HEK293 (cell line): ENCODE measurements at regions not wholly inside any gene's neighbourhood (a gene's known extent, or its start where the extent isn't known, plus 50 kb on each side); places are given as distances from the start of the nearest gene placed in this dataset.

Source experiments
- CTCF ChIA-PET: fragments of 350-600 bp; formaldehyde crosslinking; extraction: SDS; loops from one replicate; lab custom pipeline; 2021; ENCODE audit warnings: antibody characterized with exemption; lab: Yijun Ruan, JAX
- POLR2A ChIA-PET: fragments of 300-600 bp; formaldehyde crosslinking; extraction: SDS; loops from one replicate; lab custom pipeline; 2020; ENCODE audit warnings: antibody characterized with exemption, inconsistent platforms; lab: Yijun Ruan, JAX
- H3K27ac ChIP-seq: fragments of 200-500 bp; sonication (Bioruptor generic); 2 replicates; pipeline ENCODE4 v1.5.1; 2014; ENCODE audit warnings: low read depth, low read length, control low read depth, inconsistent platforms; ENCODE audit errors: extremely low read depth
- H3K36me3 ChIP-seq, 2 experiments: fragments of 200-500 bp in 1 of 2; sonication (Bioruptor generic) in 1 of 2; 1 replicate in 1 of 2; 2 replicates in 1 of 2; pipeline ENCODE4 v1.5.1; 2014 to 2017; ENCODE audit warnings: inconsistent platforms in 2 of 2, low read length in 2 of 2; ENCODE audit not compliant: control insufficient read depth in 2 of 2, insufficient read depth in 1 of 2
- H3K4me1 ChIP-seq: fragments of 200-500 bp; sonication (Bioruptor generic); 2 replicates; pipeline ENCODE4 v1.5.1; 2014; ENCODE audit warnings: mild to moderate bottlenecking, low read length, inconsistent platforms; ENCODE audit not compliant: control insufficient read depth, insufficient read depth
- H3K4me3 ChIP-seq: 2 replicates; pipeline ENCODE4 v1.5.1; 2011; ENCODE audit warnings: low read depth, mild to moderate bottlenecking, control low read depth, low read length, moderate library complexity
- H3K9me3 ChIP-seq: fragments of 200-500 bp; sonication (Bioruptor generic); 2 replicates; pipeline ENCODE4 v1.5.1; 2014; ENCODE audit warnings: low read depth, low read length, inconsistent platforms; ENCODE audit not compliant: control insufficient read depth, insufficient read depth
- FEZF1 ChIP-seq: fragments of 450-650 bp; formaldehyde crosslinking; IDR thresholded peaks from 2 replicates; pipeline ENCODE4 v1.5.1; 2016; ENCODE audit warnings: missing biosample characterization, missing genetic modification characterization
- GLIS2 ChIP-seq: fragments of 450-650 bp; formaldehyde crosslinking; IDR thresholded peaks from 2 replicates; pipeline ENCODE4 v1.5.1; 2016; ENCODE audit warnings: missing biosample characterization, missing genetic modification characterization
- KLF8 ChIP-seq: fragments of 450-650 bp; formaldehyde crosslinking; IDR thresholded peaks from 2 replicates; pipeline ENCODE4 v1.5.1; 2016; ENCODE audit warnings: missing biosample characterization, missing genetic modification characterization
- MYNN ChIP-seq: fragments of 450-650 bp; formaldehyde crosslinking; IDR thresholded peaks from 2 replicates; pipeline ENCODE4 v1.5.1; 2016; ENCODE audit warnings: missing biosample characterization, missing genetic modification characterization, borderline replicate concordance
- SALL2 ChIP-seq: fragments of 450-650 bp; formaldehyde crosslinking; IDR thresholded peaks from 2 replicates; pipeline ENCODE4 v1.5.0; 2017; ENCODE audit warnings: missing biosample characterization, mild to moderate bottlenecking, missing genetic modification characterization, borderline replicate concordance
- ZBTB21 ChIP-seq: fragments of 450-650 bp; formaldehyde crosslinking; IDR thresholded peaks from 2 replicates; pipeline ENCODE4 v1.5.1; 2017; ENCODE audit warnings: missing biosample characterization, missing genetic modification characterization
- ZBTB48 ChIP-seq: fragments of 450-650 bp; formaldehyde crosslinking; IDR thresholded peaks from 2 replicates; pipeline ENCODE4 v1.5.1; 2016; ENCODE audit warnings: missing biosample characterization, missing genetic modification characterization
- ZNF112 ChIP-seq: fragments of 450-650 bp; formaldehyde crosslinking; IDR thresholded peaks from 2 replicates; pipeline ENCODE4 v1.5.0; 2017; ENCODE audit warnings: missing biosample characterization, missing genetic modification characterization
- ZNF19 ChIP-seq: fragments of 450-650 bp; formaldehyde crosslinking; IDR thresholded peaks from 2 replicates; pipeline ENCODE4; 2016; ENCODE audit warnings: missing biosample characterization, missing genetic modification characterization, low read depth
- ZNF24 ChIP-seq: fragments of 450-650 bp; formaldehyde crosslinking; IDR thresholded peaks from 2 replicates; pipeline ENCODE4 v1.5.1; 2016; ENCODE audit warnings: missing biosample characterization, missing genetic modification characterization
- ZNF350 ChIP-seq: fragments of 450-650 bp; formaldehyde crosslinking; IDR thresholded peaks from 2 replicates; pipeline ENCODE4 v1.5.0; 2017; ENCODE audit warnings: missing biosample characterization, mild to moderate bottlenecking, missing genetic modification characterization
- ZNF510 ChIP-seq: fragments of 450-650 bp; formaldehyde crosslinking; IDR thresholded peaks from 2 replicates; pipeline ENCODE4 v1.5.1; 2018; ENCODE audit warnings: mild to moderate bottlenecking, missing genetic modification characterization, missing biosample characterization; ENCODE audit not compliant: insufficient replicate concordance
- ZNF521 ChIP-seq: fragments of 450-650 bp; formaldehyde crosslinking; IDR thresholded peaks from 2 replicates; pipeline ENCODE4 v1.5.1; 2017; ENCODE audit warnings: missing biosample characterization, mild to moderate bottlenecking, missing genetic modification characterization
- ZNF658 ChIP-seq: fragments of 450-650 bp; formaldehyde crosslinking; IDR thresholded peaks from 2 replicates; pipeline ENCODE4; 2016; ENCODE audit warnings: missing biosample characterization, missing genetic modification characterization
- ZNF677 ChIP-seq: fragments of 450-650 bp; IDR thresholded peaks from 2 replicates; pipeline ENCODE4 v1.5.0; 2018; ENCODE audit warnings: missing biosample characterization, mild to moderate bottlenecking, missing genetic modification characterization, moderate library complexity
- ZNF776 ChIP-seq: fragments of 450-650 bp; formaldehyde crosslinking; IDR thresholded peaks from 2 replicates; pipeline ENCODE4 v1.5.0; 2017; ENCODE audit warnings: missing biosample characterization, missing genetic modification characterization, borderline replicate concordance
- TF ChIP-seq, protein P1 (sequence below): fragments of 450-650 bp; formaldehyde crosslinking; IDR thresholded peaks from 2 replicates; pipeline ENCODE4 v1.5.1; 2017; ENCODE audit warnings: missing biosample characterization, missing genetic modification characterization
- TF ChIP-seq, protein P2 (sequence below): fragments of 450-650 bp; formaldehyde crosslinking; conservative IDR thresholded peaks from 2 replicates; pipeline ENCODE4 v1.5.1; 2016; ENCODE audit warnings: low read depth, missing biosample characterization, missing genetic modification characterization
- TF ChIP-seq, protein P3 (sequence below): fragments of 450-650 bp; formaldehyde crosslinking; IDR thresholded peaks from 2 replicates; pipeline ENCODE4 v1.5.1; 2016; ENCODE audit warnings: missing biosample characterization, missing genetic modification characterization, borderline replicate concordance

DNA sequence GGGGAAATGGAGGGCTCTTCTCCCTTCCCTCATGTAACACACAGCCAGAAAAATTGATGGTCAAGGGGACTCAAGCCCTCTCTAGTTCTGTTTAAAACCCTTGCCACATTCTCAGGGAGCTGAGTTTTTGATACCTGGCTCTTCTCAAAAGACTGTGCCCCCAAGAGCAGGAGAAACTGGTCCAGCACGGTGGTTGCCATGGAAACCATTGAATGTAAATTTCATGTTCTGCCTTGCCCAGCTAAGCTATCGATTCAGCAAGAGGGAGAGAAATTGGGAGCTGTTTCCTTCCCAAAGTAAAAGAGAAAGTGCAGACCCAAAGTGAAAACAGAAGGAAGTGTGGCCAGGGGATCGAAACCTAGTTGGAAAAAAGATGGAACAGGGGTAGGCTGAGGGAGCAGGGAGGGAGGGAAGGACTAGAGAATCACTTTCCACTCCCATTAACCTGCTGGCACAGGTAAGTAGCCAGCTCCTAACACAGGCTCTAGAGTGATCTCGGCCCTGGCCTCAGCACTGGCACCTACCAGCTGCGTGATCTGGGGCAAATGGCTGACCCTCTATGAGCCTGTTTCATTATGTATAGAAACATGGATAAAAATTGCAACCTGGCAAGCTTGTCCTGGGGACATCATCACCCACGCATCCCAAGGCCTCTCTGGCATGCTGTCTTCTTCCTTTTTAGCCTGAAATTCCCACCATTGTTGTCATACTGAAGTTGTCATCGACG lies 140.9 kb downstream of the TPRA1 start:
- ChIA-PET CTCF (interaction anchor here (0.7 to 1.1 kb wide), 2 partner anchors 23 to 36 kb away, joined by 3 read pairs; no protein-coding TSS in a partner anchor), POLR2A (no interaction called here)
- Histone ChIP-seq H3K4me3 (no peak overlapping the region), H3K4me1 (no peaks in the 10 kb centered on the region), H3K36me3 (no peaks in the 10 kb centered on the region), H3K9me3 (no peaks in the 10 kb centered on the region), H3K27ac (no peak overlapping the region)
- TF ChIP-seq ZNF112 (tag by site-specific recombination) (no peak), ZNF776 (tag by site-specific recombination) (no peak), KLF8 (no peak), ZNF350 (tag by site-specific recombination) (no peak), FEZF1 (tag by site-specific recombination) (no peak), GLIS2 (tag by site-specific recombination) (no peak), MYNN (tag by site-specific recombination) (no peak), ZNF510 (tag by site-specific recombination) (no peak), ZNF19 (tag by site-specific recombination) (no peak), SALL2 (tag by site-specific recombination) (no peak), ZNF677 (tag by site-specific recombination) (no peak), ZBTB48 (tag by site-specific recombination) (no peak)
- TF ChIP-seq, protein P1, sequence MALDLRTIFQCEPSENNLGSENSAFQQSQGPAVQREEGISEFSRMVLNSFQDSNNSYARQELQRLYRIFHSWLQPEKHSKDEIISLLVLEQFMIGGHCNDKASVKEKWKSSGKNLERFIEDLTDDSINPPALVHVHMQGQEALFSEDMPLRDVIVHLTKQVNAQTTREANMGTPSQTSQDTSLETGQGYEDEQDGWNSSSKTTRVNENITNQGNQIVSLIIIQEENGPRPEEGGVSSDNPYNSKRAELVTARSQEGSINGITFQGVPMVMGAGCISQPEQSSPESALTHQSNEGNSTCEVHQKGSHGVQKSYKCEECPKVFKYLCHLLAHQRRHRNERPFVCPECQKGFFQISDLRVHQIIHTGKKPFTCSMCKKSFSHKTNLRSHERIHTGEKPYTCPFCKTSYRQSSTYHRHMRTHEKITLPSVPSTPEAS, result no peak
- TF ChIP-seq, protein P2, sequence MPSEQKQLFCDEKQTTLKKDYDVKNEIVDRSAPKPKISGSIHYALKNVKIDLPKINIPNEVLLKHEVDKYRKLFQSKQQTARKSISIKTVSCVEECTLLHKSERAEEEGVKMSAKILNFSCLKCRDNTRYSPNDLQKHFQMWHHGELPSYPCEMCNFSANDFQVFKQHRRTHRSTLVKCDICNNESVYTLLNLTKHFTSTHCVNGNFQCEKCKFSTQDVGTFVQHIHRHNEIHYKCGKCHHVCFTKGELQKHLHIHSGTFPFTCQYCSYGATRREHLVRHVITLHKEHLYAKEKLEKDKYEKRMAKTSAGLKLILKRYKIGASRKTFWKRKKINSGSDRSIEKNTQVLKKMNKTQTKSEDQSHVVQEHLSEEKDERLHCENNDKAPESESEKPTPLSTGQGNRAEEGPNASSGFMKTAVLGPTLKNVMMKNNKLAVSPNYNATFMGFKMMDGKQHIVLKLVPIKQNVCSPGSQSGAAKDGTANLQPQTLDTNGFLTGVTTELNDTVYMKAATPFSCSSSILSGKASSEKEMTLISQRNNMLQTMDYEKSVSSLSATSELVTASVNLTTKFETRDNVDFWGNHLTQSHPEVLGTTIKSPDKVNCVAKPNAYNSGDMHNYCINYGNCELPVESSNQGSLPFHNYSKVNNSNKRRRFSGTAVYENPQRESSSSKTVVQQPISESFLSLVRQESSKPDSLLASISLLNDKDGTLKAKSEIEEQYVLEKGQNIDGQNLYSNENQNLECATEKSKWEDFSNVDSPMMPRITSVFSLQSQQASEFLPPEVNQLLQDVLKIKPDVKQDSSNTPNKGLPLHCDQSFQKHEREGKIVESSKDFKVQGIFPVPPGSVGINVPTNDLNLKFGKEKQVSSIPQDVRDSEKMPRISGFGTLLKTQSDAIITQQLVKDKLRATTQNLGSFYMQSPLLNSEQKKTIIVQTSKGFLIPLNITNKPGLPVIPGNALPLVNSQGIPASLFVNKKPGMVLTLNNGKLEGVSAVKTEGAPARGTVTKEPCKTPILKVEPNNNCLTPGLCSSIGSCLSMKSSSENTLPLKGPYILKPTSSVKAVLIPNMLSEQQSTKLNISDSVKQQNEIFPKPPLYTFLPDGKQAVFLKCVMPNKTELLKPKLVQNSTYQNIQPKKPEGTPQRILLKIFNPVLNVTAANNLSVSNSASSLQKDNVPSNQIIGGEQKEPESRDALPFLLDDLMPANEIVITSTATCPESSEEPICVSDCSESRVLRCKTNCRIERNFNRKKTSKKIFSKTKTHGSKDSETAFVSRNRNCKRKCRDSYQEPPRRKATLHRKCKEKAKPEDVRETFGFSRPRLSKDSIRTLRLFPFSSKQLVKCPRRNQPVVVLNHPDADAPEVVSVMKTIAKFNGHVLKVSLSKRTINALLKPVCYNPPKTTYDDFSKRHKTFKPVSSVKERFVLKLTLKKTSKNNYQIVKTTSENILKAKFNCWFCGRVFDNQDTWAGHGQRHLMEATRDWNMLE (tag by site-specific recombination), result no peak

DNA sequence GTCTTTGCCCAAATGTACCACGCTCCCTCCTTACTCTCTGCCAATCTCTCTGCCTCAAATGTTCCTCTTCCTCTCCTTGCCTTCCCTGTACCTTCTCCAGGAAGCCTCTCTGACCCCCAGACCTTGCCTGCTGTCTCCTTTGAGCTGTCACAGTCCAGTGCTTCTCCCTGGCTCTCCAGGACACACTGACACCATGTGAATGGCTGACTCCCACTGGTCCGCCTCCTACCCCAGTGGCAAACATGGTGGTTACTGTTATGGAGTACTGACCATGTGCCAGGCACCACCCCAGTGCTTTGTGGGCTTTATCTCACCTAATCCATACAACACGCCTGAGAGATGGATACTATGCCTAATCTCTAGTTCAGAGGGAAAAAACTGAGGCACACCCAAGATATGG lies 141.9 kb downstream of the TPRA1 start:
- ChIA-PET POLR2A (no interaction called here), CTCF (interaction anchor here (1.4 kb wide), 1 partner anchor 13 kb away, joined by 4 read pairs; no protein-coding TSS in a partner anchor)
- Histone ChIP-seq H3K4me1 (no peaks in the 10 kb centered on the region), H3K27ac (no peak overlapping the region), H3K36me3 (no peaks in the 10 kb centered on the region), H3K9me3 (no peaks in the 10 kb centered on the region), H3K4me3 (no peak overlapping the region)
- TF ChIP-seq ZBTB21 (tag by site-specific recombination) (no peak), ZBTB48 (tag by site-specific recombination) (no peak)

DNA sequence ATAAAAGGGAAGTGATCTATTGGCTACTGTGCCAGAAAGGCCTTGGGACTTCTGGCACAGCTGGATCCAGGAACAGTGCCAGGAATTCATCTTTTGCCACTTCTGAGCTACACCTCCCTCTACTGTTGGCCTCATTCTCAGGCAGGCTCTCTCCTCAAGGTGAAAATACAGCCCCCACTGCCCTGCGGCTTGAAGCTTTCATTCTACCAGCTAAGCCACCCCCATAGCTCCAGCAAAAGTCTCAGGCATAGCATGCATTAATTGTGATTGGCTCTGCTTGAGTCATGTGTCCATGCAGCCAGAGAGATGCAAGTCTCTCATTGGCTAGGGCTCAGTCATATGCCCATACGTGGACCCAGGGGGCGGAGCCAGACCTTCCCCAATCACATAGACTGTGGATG lies 142.4 kb downstream of the TPRA1 start:
- ChIA-PET CTCF (interaction anchor here (1.4 kb wide), 1 partner anchor 13 kb away, joined by 4 read pairs; no protein-coding TSS in a partner anchor), POLR2A (interaction anchor here (1.1 kb wide), 1 partner anchor 9 kb away, joined by 3 read pairs; no protein-coding TSS in a partner anchor)
- no peaks in the 10 kb centered on the region for H3K36me3 ChIP-seq
- TF ChIP-seq ZNF24 (no peak), ZNF521 (no peak), ZNF658 (tag by site-specific recombination) (no peak)
- TF ChIP-seq, protein P3, sequence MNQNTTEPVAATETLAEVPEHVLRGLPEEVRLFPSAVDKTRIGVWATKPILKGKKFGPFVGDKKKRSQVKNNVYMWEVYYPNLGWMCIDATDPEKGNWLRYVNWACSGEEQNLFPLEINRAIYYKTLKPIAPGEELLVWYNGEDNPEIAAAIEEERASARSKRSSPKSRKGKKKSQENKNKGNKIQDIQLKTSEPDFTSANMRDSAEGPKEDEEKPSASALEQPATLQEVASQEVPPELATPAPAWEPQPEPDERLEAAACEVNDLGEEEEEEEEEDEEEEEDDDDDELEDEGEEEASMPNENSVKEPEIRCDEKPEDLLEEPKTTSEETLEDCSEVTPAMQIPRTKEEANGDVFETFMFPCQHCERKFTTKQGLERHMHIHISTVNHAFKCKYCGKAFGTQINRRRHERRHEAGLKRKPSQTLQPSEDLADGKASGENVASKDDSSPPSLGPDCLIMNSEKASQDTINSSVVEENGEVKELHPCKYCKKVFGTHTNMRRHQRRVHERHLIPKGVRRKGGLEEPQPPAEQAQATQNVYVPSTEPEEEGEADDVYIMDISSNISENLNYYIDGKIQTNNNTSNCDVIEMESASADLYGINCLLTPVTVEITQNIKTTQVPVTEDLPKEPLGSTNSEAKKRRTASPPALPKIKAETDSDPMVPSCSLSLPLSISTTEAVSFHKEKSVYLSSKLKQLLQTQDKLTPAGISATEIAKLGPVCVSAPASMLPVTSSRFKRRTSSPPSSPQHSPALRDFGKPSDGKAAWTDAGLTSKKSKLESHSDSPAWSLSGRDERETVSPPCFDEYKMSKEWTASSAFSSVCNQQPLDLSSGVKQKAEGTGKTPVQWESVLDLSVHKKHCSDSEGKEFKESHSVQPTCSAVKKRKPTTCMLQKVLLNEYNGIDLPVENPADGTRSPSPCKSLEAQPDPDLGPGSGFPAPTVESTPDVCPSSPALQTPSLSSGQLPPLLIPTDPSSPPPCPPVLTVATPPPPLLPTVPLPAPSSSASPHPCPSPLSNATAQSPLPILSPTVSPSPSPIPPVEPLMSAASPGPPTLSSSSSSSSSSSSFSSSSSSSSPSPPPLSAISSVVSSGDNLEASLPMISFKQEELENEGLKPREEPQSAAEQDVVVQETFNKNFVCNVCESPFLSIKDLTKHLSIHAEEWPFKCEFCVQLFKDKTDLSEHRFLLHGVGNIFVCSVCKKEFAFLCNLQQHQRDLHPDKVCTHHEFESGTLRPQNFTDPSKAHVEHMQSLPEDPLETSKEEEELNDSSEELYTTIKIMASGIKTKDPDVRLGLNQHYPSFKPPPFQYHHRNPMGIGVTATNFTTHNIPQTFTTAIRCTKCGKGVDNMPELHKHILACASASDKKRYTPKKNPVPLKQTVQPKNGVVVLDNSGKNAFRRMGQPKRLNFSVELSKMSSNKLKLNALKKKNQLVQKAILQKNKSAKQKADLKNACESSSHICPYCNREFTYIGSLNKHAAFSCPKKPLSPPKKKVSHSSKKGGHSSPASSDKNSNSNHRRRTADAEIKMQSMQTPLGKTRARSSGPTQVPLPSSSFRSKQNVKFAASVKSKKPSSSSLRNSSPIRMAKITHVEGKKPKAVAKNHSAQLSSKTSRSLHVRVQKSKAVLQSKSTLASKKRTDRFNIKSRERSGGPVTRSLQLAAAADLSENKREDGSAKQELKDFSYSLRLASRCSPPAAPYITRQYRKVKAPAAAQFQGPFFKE, result no peak

More for the DNA sequence above, 142.4 kb downstream of the TPRA1 start:
- Histone ChIP-seq H3K4me1 (no peaks in the 10 kb centered on the region), H3K4me3 (no peak overlapping the region), H3K9me3 (no peaks in the 10 kb centered on the region), H3K27ac (no peak overlapping the region)
